NCI-H524 treated with DMSO at 0.1 percent for 48 hours (cell line): ENCODE measurements at regions not wholly inside any gene's neighbourhood (a gene's known extent, or its start where the extent isn't known, plus 50 kb on each side); places are given as distances from the start of the nearest gene placed in this dataset.
"Not testable (repeated sequence)": the region's sequence is repeated elsewhere in the genome, so short reads cannot be mapped to it uniquely, and the experiment has no call there.

Source experiments
- DNase-seq: peaks from one replicate; lab custom pipeline; 2025; lab: John Stamatoyannopoulos, UW

- DNase-seq = no peak
Observed at GRCh38 chr13:85216576-85216975, 582.6 kb downstream of the SLITRK6 start.

- no peak for DNase-seq
Observed at GRCh38 chr13:85212692-85213091, 586.5 kb downstream of the SLITRK6 start.

- no peak for DNase-seq
Observed at GRCh38 chr13:85204668-85205344, 594.4 kb downstream of the SLITRK6 start.

GRCh38 chr13:85197431-85197830 is 601.8 kb downstream of the SLITRK6 start:
- no peak for DNase-seq

GRCh38 chr13:85194482-85194881 is 604.7 kb downstream of the SLITRK6 start:
- DNase-seq = no peak

GRCh38 chr13:85191996-85192718 is 607.1 kb downstream of the SLITRK6 start:
- DNase-seq = no peak

GRCh38 chr13:85186356-85187045 is 612.7 kb downstream of the SLITRK6 start:
- DNase-seq = no peak

- DNase-seq = no peak
Observed at GRCh38 chr13:85174291-85174690, 624.9 kb downstream of the SLITRK6 start.

- DNase-seq = peak; percentile 10
Observed at GRCh38 chr13:85170372-85170771, 628.8 kb downstream of the SLITRK6 start.

GRCh38 chr13:85166891-85167290 is 632.3 kb downstream of the SLITRK6 start:
- no peak for DNase-seq

GRCh38 chr13:85163063-85163462 is 636.2 kb downstream of the SLITRK6 start:
- no peak for DNase-seq

GRCh38 chr13:85148009-85148408 is 651.2 kb downstream of the SLITRK6 start:
- peak; percentile 59 for DNase-seq

- DNase-seq = no peak
Observed at GRCh38 chr13:85142351-85142927, 656.8 kb downstream of the SLITRK6 start.

- DNase-seq = no peak
Observed at GRCh38 chr13:85141401-85141800, 657.8 kb downstream of the SLITRK6 start.

GRCh38 chr13:85140192-85140591 is 659.0 kb downstream of the SLITRK6 start:
- no peak for DNase-seq

GRCh38 chr13:85137516-85137915 is 661.7 kb downstream of the SLITRK6 start:
- DNase-seq = no peak

GRCh38 chr13:85132986-85133385 is 666.2 kb downstream of the SLITRK6 start:
- DNase-seq = no peak

GRCh38 chr13:85123501-85123900 is 675.7 kb downstream of the SLITRK6 start:
- DNase-seq = not testable (repeated sequence)

- DNase-seq = no peak
Observed at GRCh38 chr13:85108356-85108755, 690.9 kb downstream of the SLITRK6 start.

- DNase-seq = no peak
Observed at GRCh38 chr13:85099245-85099644, 700.0 kb downstream of the SLITRK6 start.

GRCh38 chr13:85095418-85096272 is 703.6 kb downstream of the SLITRK6 start:
- DNase-seq = no peak

- DNase-seq = no peak
Observed at GRCh38 chr13:85093808-85094207, 705.4 kb downstream of the SLITRK6 start.
